Thyroid gland (tissue), 4 donors: ENCODE measurements at regions not wholly inside any gene's neighbourhood (a gene's known extent, or its start where the extent isn't known, plus 50 kb on each side); places are given as distances from the start of the nearest gene placed in this dataset.

ENCODE experiments used
- DNase-seq, 2 donors: peaks; one replicate each; pipeline ENCODE4 v3.0.0-alpha.2; 2019
- H3K27ac ChIP-seq, 3 donors: fragments of 200-600 bp; sonication (generic); 1 replicate in 2 of 3; 2 replicates in 1 of 3; pipeline ENCODE4 v1.5.1; 2016 to 2019; ENCODE audit warnings: mild to moderate bottlenecking in 1 of 3, moderate library complexity in 1 of 3
- H3K27me3 ChIP-seq: fragments of 200-600 bp; sonication (generic); one replicate; pipeline ENCODE4 v1.5.1; 2019
- H3K36me3 ChIP-seq, 2 donors: fragments of 200-600 bp; sonication (generic); one replicate each; pipeline ENCODE4 v1.5.1; 2016 to 2019
- H3K4me1 ChIP-seq, 2 donors: fragments of 200-600 bp; sonication (generic); one replicate each; pipeline ENCODE4 v1.5.1; 2017 to 2019
- H3K4me3 ChIP-seq, 3 donors: fragments of 200-600 bp; sonication (generic); replicated peaks in 1 of 3; 1 replicate in 2 of 3; 2 replicates in 1 of 3; pipeline ENCODE4 v1.5.1; 2016; ENCODE audit warnings: mild to moderate bottlenecking in 1 of 3
- H3K9me3 ChIP-seq: fragments of 200-600 bp; sonication (generic); one replicate; pipeline ENCODE4 v1.5.1; 2017
- POLR2A ChIP-seq, 2 donors: fragments of 450-650 bp; IDR thresholded peaks; one replicate each; pipeline ENCODE4 v1.6.1; 2017; ENCODE audit warnings: antibody characterized with exemption in 2 of 2, mild to moderate bottlenecking in 2 of 2, moderate library complexity in 1 of 2
- WGBS, 2 donors: methylation state at CpG; one replicate each; pipeline ENCODE4 v1.1.5; 2017; 5-methylcytosine and 5-hydroxymethylcytosine counted together
- intact Hi-C: fragments of 100-400 bp; cut with DNase I; formaldehyde crosslinking; loops from one replicate; pipeline ENCODE4 v1.15.1; 2023
- TF ChIP-seq, protein P1 (sequence below), 6 experiments: fragments of 200-600 bp in 3 of 6; fragments of 450-650 bp in 3 of 6; sonication (generic) in 3 of 6; IDR thresholded peaks; one replicate each; pipeline ENCODE4 v1.5.1; 2016 to 2019; ENCODE audit warnings: antibody characterized with exemption in 6 of 6, mild to moderate bottlenecking in 2 of 6, inconsistent platforms in 1 of 6, moderate library complexity in 1 of 6

DNA sequence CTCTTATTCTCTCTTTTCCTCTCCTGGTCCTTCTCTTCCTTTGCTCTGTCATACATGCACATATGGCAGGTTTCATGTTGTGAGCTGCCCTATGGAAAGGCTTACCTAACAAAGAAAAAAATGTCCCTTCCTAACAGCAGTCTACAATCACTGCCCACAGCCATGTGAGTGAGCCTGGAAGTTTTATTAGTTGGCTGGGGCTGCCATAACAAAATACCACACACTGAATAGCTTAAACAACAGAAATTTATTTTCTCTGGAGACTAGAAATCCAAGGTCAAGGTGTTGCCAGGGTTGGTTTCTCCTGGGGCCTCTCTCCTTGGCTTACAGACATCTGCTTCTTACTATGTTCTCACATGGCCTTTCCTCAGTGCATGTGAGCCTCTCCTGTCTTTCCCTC, 142.1 kb downstream of the TRIB2 start:
- Histone ChIP-seq H3K27ac (no peak overlapping the region), H3K27me3 (no peaks in the 10 kb centered on the region), H3K36me3 (no peaks in the 10 kb centered on the region), H3K4me3 (no peak overlapping the region), H3K9me3 (no peaks in the 10 kb centered on the region), H3K4me1 (no peaks in the 10 kb centered on the region)
- TF ChIP-seq POLR2A (IDR thresholded peaks at IDR 0.05), result no peak
- TF ChIP-seq, protein P1, sequence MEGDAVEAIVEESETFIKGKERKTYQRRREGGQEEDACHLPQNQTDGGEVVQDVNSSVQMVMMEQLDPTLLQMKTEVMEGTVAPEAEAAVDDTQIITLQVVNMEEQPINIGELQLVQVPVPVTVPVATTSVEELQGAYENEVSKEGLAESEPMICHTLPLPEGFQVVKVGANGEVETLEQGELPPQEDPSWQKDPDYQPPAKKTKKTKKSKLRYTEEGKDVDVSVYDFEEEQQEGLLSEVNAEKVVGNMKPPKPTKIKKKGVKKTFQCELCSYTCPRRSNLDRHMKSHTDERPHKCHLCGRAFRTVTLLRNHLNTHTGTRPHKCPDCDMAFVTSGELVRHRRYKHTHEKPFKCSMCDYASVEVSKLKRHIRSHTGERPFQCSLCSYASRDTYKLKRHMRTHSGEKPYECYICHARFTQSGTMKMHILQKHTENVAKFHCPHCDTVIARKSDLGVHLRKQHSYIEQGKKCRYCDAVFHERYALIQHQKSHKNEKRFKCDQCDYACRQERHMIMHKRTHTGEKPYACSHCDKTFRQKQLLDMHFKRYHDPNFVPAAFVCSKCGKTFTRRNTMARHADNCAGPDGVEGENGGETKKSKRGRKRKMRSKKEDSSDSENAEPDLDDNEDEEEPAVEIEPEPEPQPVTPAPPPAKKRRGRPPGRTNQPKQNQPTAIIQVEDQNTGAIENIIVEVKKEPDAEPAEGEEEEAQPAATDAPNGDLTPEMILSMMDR (IDR thresholded peaks at IDR 0.05), result no peak
- no peak for DNase-seq
- intact Hi-C loops, result no loop called here

DNA sequence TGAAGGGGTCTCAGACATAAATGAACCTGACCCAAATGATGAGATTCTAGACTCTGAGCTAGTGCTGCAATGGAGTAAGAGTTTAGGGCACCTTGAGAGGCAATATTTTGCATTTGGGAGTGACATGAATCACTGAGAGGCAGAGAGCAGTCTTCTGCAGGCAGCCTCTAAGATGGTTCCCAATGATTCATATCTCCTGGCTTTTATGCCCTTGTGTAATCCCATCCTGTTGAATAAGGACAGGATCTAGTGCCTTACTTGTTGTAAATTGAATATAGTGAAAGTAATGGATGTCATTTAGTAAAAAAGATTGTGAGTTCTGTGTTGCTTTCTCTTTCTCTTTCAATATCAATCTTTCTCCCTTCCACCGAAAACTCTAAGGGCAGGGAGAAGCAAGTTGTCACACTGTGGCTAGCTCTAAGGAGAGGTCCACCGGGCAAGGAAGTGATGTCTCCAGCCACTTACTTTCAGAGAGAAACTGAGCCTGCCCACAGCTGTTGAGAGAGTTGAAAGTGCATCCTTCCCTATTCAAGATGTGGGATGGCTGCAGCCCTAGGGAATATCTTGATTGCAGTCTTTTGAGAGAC, 144.7 kb downstream of the TRIB2 start:
- Histone ChIP-seq H3K27me3 (no peaks in the 10 kb centered on the region), H3K27ac (no peak overlapping the region), H3K4me3 (no peak overlapping the region), H3K4me1 (no peaks in the 10 kb centered on the region), H3K36me3 (no peaks in the 10 kb centered on the region), H3K9me3 (no peaks in the 10 kb centered on the region)
- intact Hi-C loops, result no loop called here
- TF ChIP-seq, protein P1 (IDR thresholded peaks at IDR 0.05), result no peak
- TF ChIP-seq POLR2A (IDR thresholded peaks at IDR 0.05), result no peak
- no peak for DNase-seq
- 74 to 89% methylated on average over 2 of the region's 2 CpGs for WGBS, 2 donors

DNA sequence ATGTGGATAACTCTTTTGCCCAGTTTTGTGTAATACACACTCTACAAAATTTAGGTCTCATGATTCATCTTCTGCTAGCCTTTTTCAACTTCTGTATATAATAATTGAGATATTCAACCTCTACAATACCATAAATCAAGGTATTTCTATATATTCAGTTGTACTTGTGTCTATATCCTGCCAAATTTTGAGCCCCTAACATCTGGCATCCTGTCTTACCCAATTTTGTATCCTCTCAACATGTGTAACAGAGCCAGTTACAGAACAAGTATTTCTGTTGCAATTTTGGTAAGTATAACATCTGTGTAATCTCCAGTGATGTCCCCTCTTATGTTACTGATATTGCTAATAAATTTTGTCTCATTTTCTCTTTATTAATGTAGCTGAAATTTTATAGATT, 145.8 kb downstream of the TRIB2 start:
- Histone ChIP-seq H3K27me3 (no peaks in the 10 kb centered on the region), H3K36me3 (no peaks in the 10 kb centered on the region), H3K9me3 (no peaks in the 10 kb centered on the region), H3K27ac (no peak overlapping the region), H3K4me3 (no peak overlapping the region), H3K4me1 (no peaks in the 10 kb centered on the region)
- no peak for TF ChIP-seq POLR2A (IDR thresholded peaks at IDR 0.05)
- TF ChIP-seq, protein P1 (IDR thresholded peaks at IDR 0.05), result no peak
- intact Hi-C loops, result no loop called here
- no peak for DNase-seq

- TF ChIP-seq, protein P1 (IDR thresholded peaks at IDR 0.05), result no peak
- TF ChIP-seq POLR2A (IDR thresholded peaks at IDR 0.05), result no peak
- Histone ChIP-seq H3K9me3 (no peaks in the 10 kb centered on the region), H3K27ac (no peak overlapping the region), H3K36me3 (no peaks in the 10 kb centered on the region), H3K4me1 (no peaks in the 10 kb centered on the region), H3K27me3 (no peaks in the 10 kb centered on the region), H3K4me3 (no peak overlapping the region)
- no peak for DNase-seq
- intact Hi-C loops, result no loop called here
- WGBS, 2 donors, result 92 to 93% methylated on average over 2 of the region's 2 CpGs
Measured at GRCh38 chr2:12863937-12864336, 147.2 kb downstream of the TRIB2 start.

- intact Hi-C loops, result no loop called here
- Histone ChIP-seq H3K27me3 (no peaks in the 10 kb centered on the region), H3K27ac (no peak overlapping the region), H3K36me3 (no peaks in the 10 kb centered on the region), H3K9me3 (no peaks in the 10 kb centered on the region), H3K4me3 (no peak overlapping the region), H3K4me1 (no peaks in the 10 kb centered on the region)
- 85 to 88% methylated on average over 5 of the region's 5 CpGs for WGBS, 2 donors
- DNase-seq, result no peak
- no peak for TF ChIP-seq POLR2A (IDR thresholded peaks at IDR 0.05)
- TF ChIP-seq, protein P1 (IDR thresholded peaks at IDR 0.05), result no peak
Measured at GRCh38 chr2:12867631-12868287, 151.0 kb downstream of the TRIB2 start.
